ENCODE measurements at regions not wholly inside any gene's neighbourhood (a gene's known extent, or its start where the extent isn't known, plus 50 kb on each side); places are given as distances from the start of the nearest gene placed in this dataset.

DNA sequence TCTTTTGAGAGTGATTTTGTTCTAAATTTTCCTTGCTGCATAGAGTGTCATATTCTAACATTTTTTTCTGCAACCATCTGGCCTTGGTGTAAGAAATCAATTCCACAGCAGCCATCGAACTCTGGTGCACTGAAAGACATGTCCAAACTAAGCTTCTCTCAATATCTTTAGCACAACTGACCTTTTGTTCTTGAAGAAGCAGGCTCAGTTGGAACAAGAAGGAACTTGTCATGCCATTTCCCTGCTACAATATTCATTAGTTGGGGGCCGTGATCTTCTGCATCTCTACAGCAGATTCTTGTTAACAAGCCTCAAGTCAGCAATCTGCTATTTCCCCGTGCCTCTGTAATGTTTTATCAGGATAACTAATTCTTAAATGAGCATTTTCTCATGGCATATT, 1305.6 kb downstream of the CDH11 start:
- no peaks in the 10 kb centered on the region for H3K27me3 ChIP-seq
- no peaks in the 10 kb centered on the region for H3K36me3 ChIP-seq
- H3K4me1 ChIP-seq = no peaks in the 10 kb centered on the region
- no peaks in the 10 kb centered on the region for H3K9me3 ChIP-seq
- H3K27ac ChIP-seq = no peak overlapping the region
- DNase-seq = no peak
- intact Hi-C loops (cut with DNase I; ENCODE audit: low total_unique reads) = no loop called here
- H3K4me3 ChIP-seq = no peak overlapping the region
- no peak for TF ChIP-seq CTCF (IDR thresholded peaks at IDR 0.05)

DNA sequence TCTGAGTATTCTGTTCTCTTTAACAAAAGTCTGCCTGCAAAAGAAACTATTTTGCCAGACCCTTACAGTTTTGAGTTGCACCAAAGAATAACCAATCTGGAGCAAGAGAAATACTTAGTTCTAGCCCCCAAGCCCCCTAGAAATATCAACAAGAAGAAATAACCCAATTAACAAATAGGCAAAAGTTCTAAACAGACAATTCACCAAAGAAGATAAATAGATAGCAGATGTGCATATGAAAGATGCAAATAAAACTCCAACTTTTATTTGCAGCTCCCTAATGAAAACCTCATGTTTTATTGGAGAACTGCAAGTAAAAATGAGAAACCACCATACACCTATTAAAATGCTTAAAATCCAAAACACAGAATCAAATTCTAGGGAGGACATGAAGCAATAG, 1308.0 kb downstream of the CDH11 start:
- TF ChIP-seq CTCF (IDR thresholded peaks at IDR 0.05) = no peak
- Histone ChIP-seq H3K36me3 (no peaks in the 10 kb centered on the region), H3K9me3 (no peaks in the 10 kb centered on the region), H3K27me3 (no peaks in the 10 kb centered on the region), H3K4me1 (no peaks in the 10 kb centered on the region), H3K27ac (no peak overlapping the region), H3K4me3 (no peak overlapping the region)
- intact Hi-C loops (cut with DNase I; ENCODE audit: low total_unique reads) = no loop called here
- no peak for DNase-seq

DNA sequence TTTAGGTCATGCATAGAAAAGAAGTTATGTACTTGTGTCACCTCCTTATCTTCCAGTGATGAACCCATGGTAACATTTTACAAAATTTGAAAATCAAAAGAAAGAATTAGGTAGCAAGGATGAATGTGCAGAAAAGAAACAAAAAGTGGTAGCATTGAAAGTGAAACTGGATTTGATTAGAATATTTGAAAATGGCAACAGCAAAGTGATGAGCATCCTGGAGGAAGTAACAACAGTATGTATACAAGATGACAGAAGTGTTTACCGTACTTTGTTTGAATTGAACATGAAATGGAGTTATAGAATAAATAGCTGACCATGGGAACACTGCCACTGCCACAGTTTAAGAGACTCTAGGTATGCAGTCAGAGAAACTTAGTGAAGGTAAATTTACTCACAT, 1313.1 kb downstream of the CDH11 start:
- intact Hi-C loops (cut with DNase I; ENCODE audit: low total_unique reads) = no loop called here
- no peak for DNase-seq

DNA sequence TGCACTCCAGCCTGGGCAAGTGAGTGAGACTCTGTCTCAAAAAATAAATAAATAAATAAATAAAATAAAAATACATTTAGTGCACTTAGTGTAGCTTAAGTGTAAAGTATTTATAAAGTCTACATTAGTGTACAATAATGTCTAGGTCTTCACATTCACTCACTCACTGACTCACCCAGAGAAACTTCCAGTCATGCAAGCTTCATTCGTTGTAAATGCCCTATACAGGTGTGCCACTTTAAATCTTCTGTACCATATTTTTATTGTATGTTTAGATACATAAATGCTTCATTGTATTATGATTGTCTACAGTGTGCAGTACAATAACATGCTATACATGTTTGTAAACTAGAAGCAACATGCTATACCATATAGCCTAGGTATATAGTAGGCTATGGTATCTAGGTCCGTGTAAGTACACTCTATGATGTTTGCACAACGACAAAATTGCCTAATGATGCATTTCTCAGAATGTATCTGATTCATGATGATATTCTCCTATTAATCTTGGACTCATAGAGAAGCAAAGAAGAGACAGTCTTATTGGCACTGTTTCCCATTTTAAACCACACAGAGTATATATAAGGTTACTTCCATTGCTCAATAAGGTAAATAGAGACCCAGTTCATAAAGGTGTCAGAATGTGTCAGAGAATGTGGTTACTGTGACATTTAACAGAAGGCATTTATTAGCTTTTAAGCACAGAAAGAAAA, 1314.9 kb downstream of the CDH11 start:
- no peak for DNase-seq
- TF ChIP-seq CTCF (IDR thresholded peaks at IDR 0.05) = no peak
- Histone ChIP-seq H3K36me3 (no peaks in the 10 kb centered on the region), H3K4me3 (no peak overlapping the region), H3K4me1 (no peaks in the 10 kb centered on the region), H3K9me3 (no peaks in the 10 kb centered on the region), H3K27ac (no peak overlapping the region), H3K27me3 (no peaks in the 10 kb centered on the region)
- intact Hi-C loops (cut with DNase I; ENCODE audit: low total_unique reads) = no loop called here

More for the DNA sequence above, 1313.1 kb downstream of the CDH11 start:
- Histone ChIP-seq H3K4me3 (no peak overlapping the region), H3K4me1 (no peaks in the 10 kb centered on the region), H3K36me3 (no peaks in the 10 kb centered on the region), H3K27ac (no peak overlapping the region), H3K27me3 (no peaks in the 10 kb centered on the region), H3K9me3 (no peaks in the 10 kb centered on the region)
- no peak for TF ChIP-seq CTCF (IDR thresholded peaks at IDR 0.05)

DNA sequence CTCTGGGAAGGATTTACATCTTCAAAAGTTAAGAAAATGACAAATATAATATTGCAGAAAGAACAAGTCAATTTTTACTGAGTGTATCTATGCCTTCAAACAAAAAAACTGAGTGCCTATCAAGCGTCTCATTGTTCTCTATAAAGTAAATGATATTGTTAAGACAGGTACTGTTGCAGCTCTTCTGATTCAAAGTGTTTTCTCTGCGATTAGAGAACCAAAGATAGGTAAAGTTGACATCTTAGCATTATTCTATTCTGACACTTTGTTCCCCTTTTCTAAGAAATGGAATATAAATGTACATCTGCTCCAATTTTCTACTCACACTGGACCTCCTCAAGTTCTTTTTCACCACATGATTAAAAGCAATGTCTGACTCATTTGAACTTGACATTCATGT, 1317.7 kb downstream of the CDH11 start:
- DNase-seq = no peak
- Histone ChIP-seq H3K27me3 (no peaks in the 10 kb centered on the region), H3K9me3 (peaks cover 0 to 6% (median 0%) of the 10 kb centered on the region in 3 donors), H3K36me3 (no peaks in the 10 kb centered on the region), H3K4me1 (no peaks in the 10 kb centered on the region), H3K4me3 (no peak overlapping the region), H3K27ac (no peak overlapping the region)
- no peak for TF ChIP-seq CTCF (IDR thresholded peaks at IDR 0.05)
- intact Hi-C loops (cut with DNase I; ENCODE audit: low total_unique reads) = no loop called here

- intact Hi-C loops (cut with DNase I; ENCODE audit: low total_unique reads) = no loop called here
- no peaks in the 10 kb centered on the region for H3K36me3 ChIP-seq
- no peak overlapping the region for H3K4me3 ChIP-seq
- no peak overlapping the region for H3K27ac ChIP-seq
- H3K27me3 ChIP-seq = no peaks in the 10 kb centered on the region
- TF ChIP-seq CTCF (IDR thresholded peaks at IDR 0.05) = no peak
- no peaks in the 10 kb centered on the region for H3K4me1 ChIP-seq
- H3K9me3 ChIP-seq = peaks cover 0 to 5% (median 0%) of the 10 kb centered on the region in 3 donors
- no peak for DNase-seq
Observed at GRCh38 chr16:63789603-63790002, 1332.3 kb downstream of the CDH11 start.

Data from tibial artery (tissue), 4 donors.